ENCODE measurements at regions not wholly inside any gene's neighbourhood (a gene's known extent, or its start where the extent isn't known, plus 50 kb on each side); places are given as distances from the start of the nearest gene placed in this dataset.

- no peak for TF ChIP-seq CTCF (conservative IDR thresholded peaks at IDR 0.05; ENCODE audit: low read length)
- no peak for DNase-seq (ENCODE audit: low read depth)
- no peak overlapping the region for H3K4me3 ChIP-seq (ENCODE audit: low read length)
These were observed 1601.3 kb downstream of the PCDH7 start for GRCh38 chr4:32321421-32321820.

GRCh38 chr4:32334759-32335158 lies 1614.6 kb downstream of the PCDH7 start:
- H3K4me3 ChIP-seq (ENCODE audit: low read length): no peak overlapping the region
- DNase-seq (ENCODE audit: low read depth): no peak
- TF ChIP-seq CTCF (conservative IDR thresholded peaks at IDR 0.05; ENCODE audit: low read length): no peak

GRCh38 chr4:32337403-32337802 lies 1617.2 kb downstream of the PCDH7 start:
- TF ChIP-seq CTCF (conservative IDR thresholded peaks at IDR 0.05; ENCODE audit: low read length): no peak
- no peak for DNase-seq (ENCODE audit: low read depth)
- no peak overlapping the region for H3K4me3 ChIP-seq (ENCODE audit: low read length)

- DNase-seq (ENCODE audit: low read depth): no peak
- TF ChIP-seq CTCF (conservative IDR thresholded peaks at IDR 0.05; ENCODE audit: low read length): no peak
- H3K4me3 ChIP-seq (ENCODE audit: low read length): no peak overlapping the region
These were observed 1620.4 kb downstream of the PCDH7 start for GRCh38 chr4:32340591-32340990.

- no peak for TF ChIP-seq CTCF (conservative IDR thresholded peaks at IDR 0.05; ENCODE audit: low read length)
- H3K4me3 ChIP-seq (ENCODE audit: low read length): no peak overlapping the region
- no peak for DNase-seq (ENCODE audit: low read depth)
These were observed 1621.2 kb downstream of the PCDH7 start for GRCh38 chr4:32341342-32341741.

- TF ChIP-seq CTCF (conservative IDR thresholded peaks at IDR 0.05; ENCODE audit: low read length): no peak
- no peak for DNase-seq (ENCODE audit: low read depth)
- no peak overlapping the region for H3K4me3 ChIP-seq (ENCODE audit: low read length)
These were observed 1621.9 kb downstream of the PCDH7 start for GRCh38 chr4:32342054-32342453.

GRCh38 chr4:32349026-32349425 lies 1628.9 kb downstream of the PCDH7 start:
- H3K4me3 ChIP-seq (ENCODE audit: low read length): no peak overlapping the region
- DNase-seq (ENCODE audit: low read depth): no peak
- TF ChIP-seq CTCF (conservative IDR thresholded peaks at IDR 0.05; ENCODE audit: low read length): no peak
